ENCODE measurements at regions not wholly inside any gene's neighbourhood (a gene's known extent, or its start where the extent isn't known, plus 50 kb on each side); places are given as distances from the start of the nearest gene placed in this dataset.
A peak's percentile ranks its signal among the peaks of the same experiment; 100 is the strongest.

- TF ChIP-seq MAX (IDR thresholded peaks at IDR 0.05; ENCODE audit: low read depth, low read length) (no peak), POLR2A (IDR thresholded peaks at IDR 0.05; ENCODE audit: extremely low read depth, insufficient read length) (no peak), MYC (IDR thresholded peaks at IDR 0.05; ENCODE audit: low read depth, low read length) (no peak), CTCF (IDR thresholded peaks at IDR 0.05; ENCODE audit: low read depth, low read length) (no peak)
- peak; percentile 41 for DNase-seq (ENCODE audit: low read depth)
- H3K4me3 ChIP-seq (ENCODE audit: low read depth, low read length): no peak overlapping the region
These were observed 236.9 kb upstream of the EMCN start for GRCh38 chr4:100754751-100755150.

DNA sequence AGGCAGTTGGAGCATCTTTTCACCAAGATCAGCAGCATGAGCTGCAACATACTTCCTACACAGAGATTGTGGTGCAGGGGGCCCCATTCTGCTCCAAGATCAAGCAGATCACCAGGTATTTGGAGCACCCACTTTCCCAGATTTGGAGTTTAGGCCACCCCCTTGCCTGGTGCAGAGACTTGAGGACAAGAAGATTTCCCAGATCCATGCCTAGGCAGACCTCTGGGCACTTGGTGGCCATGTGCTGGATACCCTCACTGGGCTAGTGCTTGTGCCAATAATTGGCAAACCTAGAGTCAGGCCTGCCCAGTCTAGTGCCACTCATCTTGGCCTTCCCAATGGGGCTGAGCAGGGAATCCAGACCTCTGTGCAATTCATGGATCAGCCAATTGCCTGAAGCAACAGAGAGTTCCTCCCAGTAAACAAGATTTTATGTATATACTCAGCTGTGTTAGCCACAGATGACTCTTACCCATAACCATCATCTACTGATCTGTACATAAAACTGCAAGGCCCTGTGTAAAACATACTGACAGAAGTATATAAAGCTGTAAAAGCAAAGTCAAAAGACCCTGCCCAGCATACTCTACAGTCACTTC lies 228.4 kb upstream of the EMCN start:
- H3K4me3 ChIP-seq (ENCODE audit: low read depth, low read length): no peak overlapping the region
- DNase-seq (ENCODE audit: low read depth): no peak
- TF ChIP-seq POLR2A (IDR thresholded peaks at IDR 0.05; ENCODE audit: extremely low read depth, insufficient read length) (no peak), CTCF (IDR thresholded peaks at IDR 0.05; ENCODE audit: low read depth, low read length) (no peak), MYC (IDR thresholded peaks at IDR 0.05; ENCODE audit: low read depth, low read length) (no peak), MAX (IDR thresholded peaks at IDR 0.05; ENCODE audit: low read depth, low read length) (no peak)

GRCh38 chr4:100742045-100742444 lies 224.2 kb upstream of the EMCN start:
- peak; percentile 44 for DNase-seq (ENCODE audit: low read depth)
- TF ChIP-seq MAX (IDR thresholded peaks at IDR 0.05; ENCODE audit: low read depth, low read length) (no peak), CTCF (IDR thresholded peaks at IDR 0.05; ENCODE audit: low read depth, low read length) (peak; percentile 26)
- H3K4me3 ChIP-seq (ENCODE audit: low read depth, low read length): no peak overlapping the region

DNA sequence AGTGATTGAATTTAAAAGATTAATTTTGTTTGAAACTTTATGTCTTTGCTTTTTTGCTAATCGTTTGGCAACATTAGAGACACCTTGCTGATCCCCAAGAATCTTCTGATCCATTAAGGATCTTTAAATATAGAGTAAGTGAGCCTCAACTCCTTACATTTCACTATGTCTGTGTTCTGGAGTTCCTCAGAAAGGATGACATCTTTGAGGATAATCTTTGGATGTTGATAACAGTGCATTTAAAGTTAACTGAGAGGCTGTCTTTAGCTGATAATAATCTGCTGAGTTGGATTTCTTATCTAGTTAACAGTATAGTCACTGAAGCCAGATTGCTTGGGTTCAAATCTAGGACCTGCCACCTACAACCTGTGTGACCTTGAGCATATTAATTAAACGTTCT lies 221.6 kb upstream of the EMCN start:
- DNase-seq (ENCODE audit: low read depth): no peak
- no peak overlapping the region for H3K4me3 ChIP-seq (ENCODE audit: low read depth, low read length)
- TF ChIP-seq CTCF (IDR thresholded peaks at IDR 0.05; ENCODE audit: low read depth, low read length): no peak
- TF ChIP-seq MYC (IDR thresholded peaks at IDR 0.05; ENCODE audit: low read depth, low read length): no peak
- no peak for TF ChIP-seq POLR2A (IDR thresholded peaks at IDR 0.05; ENCODE audit: extremely low read depth, insufficient read length)
- TF ChIP-seq MAX (IDR thresholded peaks at IDR 0.05; ENCODE audit: low read depth, low read length): no peak

- no peak overlapping the region for H3K4me3 ChIP-seq (ENCODE audit: low read depth, low read length)
- peak; percentile 3 for DNase-seq (ENCODE audit: low read depth)
- no peak for TF ChIP-seq POLR2A (IDR thresholded peaks at IDR 0.05; ENCODE audit: extremely low read depth, insufficient read length)
- TF ChIP-seq MYC (IDR thresholded peaks at IDR 0.05; ENCODE audit: low read depth, low read length): no peak
- TF ChIP-seq CTCF (IDR thresholded peaks at IDR 0.05; ENCODE audit: low read depth, low read length): no peak
- no peak for TF ChIP-seq MAX (IDR thresholded peaks at IDR 0.05; ENCODE audit: low read depth, low read length)
These were observed 220.7 kb upstream of the EMCN start for GRCh38 chr4:100738196-100739165.
